Tibial nerve (tissue), 4 donors: ENCODE measurements at regions not wholly inside any gene's neighbourhood (a gene's known extent, or its start where the extent isn't known, plus 50 kb on each side); places are given as distances from the start of the nearest gene placed in this dataset.

ENCODE experiments used
- DNase-seq, 2 donors: peaks; one replicate each; pipeline ENCODE4 v3.0.0-alpha.2; 2019; ENCODE audit warnings: low spot score in 2 of 2
- H3K27ac ChIP-seq, 4 donors: fragments of 200-600 bp; sonication (generic) in 3 of 4; one replicate each; pipeline ENCODE4 v1.5.1; 2017 to 2019; ENCODE audit warnings: mild to moderate bottlenecking in 1 of 4
- H3K27me3 ChIP-seq, 2 donors: fragments of 200-600 bp; sonication (generic) in 1 of 2; one replicate each; pipeline versions ENCODE4 v1.5.1 to v1.6.0; 2017 to 2019
- H3K36me3 ChIP-seq, 3 donors: fragments of 200-600 bp; sonication (generic); one replicate each; pipeline ENCODE4 v1.5.1; 2018 to 2019
- H3K4me1 ChIP-seq, 4 donors: fragments of 200-600 bp; sonication (generic) in 3 of 4; one replicate each; pipeline ENCODE4 v1.5.1; 2017 to 2019
- H3K4me3 ChIP-seq, 4 donors: fragments of 200-600 bp; sonication (generic) in 3 of 4; one replicate each; pipeline ENCODE4 v1.5.1; 2017 to 2019; ENCODE audit warnings: mild to moderate bottlenecking in 1 of 4, moderate library complexity in 1 of 4
- H3K9me3 ChIP-seq, 4 donors: fragments of 200-600 bp; sonication (generic) in 3 of 4; one replicate each; pipeline ENCODE4 v1.5.1; 2017 to 2019
- CTCF ChIP-seq, 5 experiments: fragments of 200-600 bp in 3 of 5; fragments of 450-650 bp in 2 of 5; sonication (generic) in 3 of 5; IDR thresholded peaks; one replicate each; pipeline ENCODE4 v1.5.1; 2016 to 2019; ENCODE audit warnings: antibody characterized with exemption in 5 of 5, mild to moderate bottlenecking in 3 of 5, moderate library complexity in 2 of 5
- EP300 ChIP-seq, 2 donors: sonication (generic); formaldehyde crosslinking; IDR thresholded peaks; one replicate each; pipeline ENCODE4 v1.6.1; 2017; ENCODE audit warnings: antibody characterized with exemption in 2 of 2, mild to moderate bottlenecking in 1 of 2
- POLR2A ChIP-seq, 2 donors: fragments of 450-650 bp; IDR thresholded peaks; one replicate each; pipeline ENCODE4 v1.6.1; 2017; ENCODE audit warnings: antibody characterized with exemption in 2 of 2, mild to moderate bottlenecking in 2 of 2, moderate library complexity in 2 of 2
- WGBS, 2 donors: methylation state at CpG; one replicate each; pipeline ENCODE4 v1.1.5; 2018; 5-methylcytosine and 5-hydroxymethylcytosine counted together

GRCh38 chr6:98254624-98255023, 579.8 kb upstream of the POU3F2 start:
- Histone ChIP-seq H3K27ac (no peak overlapping the region), H3K9me3 (no peaks in the 10 kb centered on the region), H3K36me3 (no peaks in the 10 kb centered on the region), H3K4me1 (no peaks in the 10 kb centered on the region), H3K27me3 (no peaks in the 10 kb centered on the region), H3K4me3 (no peak overlapping the region)
- TF ChIP-seq POLR2A (IDR thresholded peaks at IDR 0.05): no peak
- TF ChIP-seq CTCF (IDR thresholded peaks at IDR 0.05): no peak
- TF ChIP-seq EP300 (IDR thresholded peaks at IDR 0.05): no peak
- DNase-seq: no peak
- 93% methylated on average over 3 of the region's 3 CpGs for WGBS, 2 donors

- no peaks in the 10 kb centered on the region for H3K36me3 ChIP-seq
- H3K9me3 ChIP-seq: no peaks in the 10 kb centered on the region
- H3K4me1 ChIP-seq: no peaks in the 10 kb centered on the region
- whole genome bisulfite sequencing, 2 donors: 91 to 92% methylated on average over 2 of the region's 2 CpGs
- no peak for DNase-seq
- no peaks in the 10 kb centered on the region for H3K27me3 ChIP-seq
- H3K27ac ChIP-seq: no peak overlapping the region
- TF ChIP-seq POLR2A (IDR thresholded peaks at IDR 0.05) (no peak), CTCF (IDR thresholded peaks at IDR 0.05) (no peak), EP300 (IDR thresholded peaks at IDR 0.05) (no peak)
- no peak overlapping the region for H3K4me3 ChIP-seq
Observed at GRCh38 chr6:98260382-98260781, 574.0 kb upstream of the POU3F2 start.

GRCh38 chr6:98272060-98272459, 562.3 kb upstream of the POU3F2 start:
- 83 to 86% methylated on average over 8 of the region's 8 CpGs for WGBS, 2 donors
- Histone ChIP-seq H3K27ac (no peak overlapping the region), H3K27me3 (no peaks in the 10 kb centered on the region), H3K4me1 (no peaks in the 10 kb centered on the region), H3K36me3 (no peaks in the 10 kb centered on the region), H3K4me3 (no peak overlapping the region), H3K9me3 (no peaks in the 10 kb centered on the region)
- no peak for DNase-seq
- no peak for TF ChIP-seq CTCF (IDR thresholded peaks at IDR 0.05)
- no peak for TF ChIP-seq POLR2A (IDR thresholded peaks at IDR 0.05)
- TF ChIP-seq EP300 (IDR thresholded peaks at IDR 0.05): no peak

- no peak overlapping the region for H3K4me3 ChIP-seq
- no peaks in the 10 kb centered on the region for H3K4me1 ChIP-seq
- DNase-seq: no peak
- H3K36me3 ChIP-seq: no peaks in the 10 kb centered on the region
- 34 to 56% methylated on average over 2 of the region's 2 CpGs for WGBS, 2 donors
- H3K27ac ChIP-seq: no peak overlapping the region
- TF ChIP-seq CTCF (IDR thresholded peaks at IDR 0.05): no peak
- TF ChIP-seq POLR2A (IDR thresholded peaks at IDR 0.05): no peak
- TF ChIP-seq EP300 (IDR thresholded peaks at IDR 0.05): no peak
- H3K9me3 ChIP-seq: no peaks in the 10 kb centered on the region
- H3K27me3 ChIP-seq: no peaks in the 10 kb centered on the region
Observed at GRCh38 chr6:98274691-98275090, 559.7 kb upstream of the POU3F2 start.

GRCh38 chr6:98280492-98280891, 553.9 kb upstream of the POU3F2 start:
- DNase-seq: no peak
- no peaks in the 10 kb centered on the region for H3K27me3 ChIP-seq
- H3K4me3 ChIP-seq: no peak overlapping the region
- H3K27ac ChIP-seq: no peak overlapping the region
- no peaks in the 10 kb centered on the region for H3K9me3 ChIP-seq
- no peaks in the 10 kb centered on the region for H3K36me3 ChIP-seq
- TF ChIP-seq CTCF (IDR thresholded peaks at IDR 0.05) (no peak), POLR2A (IDR thresholded peaks at IDR 0.05) (no peak), EP300 (IDR thresholded peaks at IDR 0.05) (no peak)
- H3K4me1 ChIP-seq: no peaks in the 10 kb centered on the region
